HG02938 (cell line): ENCODE measurements at regions not wholly inside any gene's neighbourhood (a gene's known extent, or its start where the extent isn't known, plus 50 kb on each side); places are given as distances from the start of the nearest gene placed in this dataset.

Source experiments
- ATAC-seq: cut with Tn5 transposase; IDR thresholded peaks from one replicate; pipeline ENCODE4 v1.9.1; 2021; ENCODE audit warnings: mild to moderate bottlenecking, moderate library complexity; ENCODE audit not compliant: unreplicated experiment

- no peak for ATAC-seq
Observed at GRCh38 chr6:113512576-113512975, 344.6 kb upstream of the MARCKS start.

- ATAC-seq: no peak
Observed at GRCh38 chr6:113513086-113513485, 344.1 kb upstream of the MARCKS start.

DNA sequence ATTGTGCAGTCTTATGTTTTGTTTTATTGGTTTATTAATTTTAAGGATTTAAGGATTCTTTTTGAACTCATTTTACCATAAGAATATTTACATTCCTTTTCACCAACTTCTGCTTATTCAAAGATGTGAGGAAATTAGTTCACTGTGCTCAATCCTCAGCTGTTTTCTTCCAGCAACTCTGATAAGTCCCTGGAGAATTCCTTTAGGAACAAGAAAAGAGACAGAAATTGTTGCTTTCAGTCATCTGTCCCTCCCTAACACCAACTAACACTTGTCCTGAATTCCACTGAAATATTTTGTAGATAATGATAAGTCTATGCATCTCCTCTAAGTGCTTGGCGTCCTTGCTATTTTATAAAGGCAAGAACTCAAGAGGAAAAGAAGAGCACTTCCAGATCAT, 334.8 kb upstream of the MARCKS start:
- no peak for ATAC-seq

DNA sequence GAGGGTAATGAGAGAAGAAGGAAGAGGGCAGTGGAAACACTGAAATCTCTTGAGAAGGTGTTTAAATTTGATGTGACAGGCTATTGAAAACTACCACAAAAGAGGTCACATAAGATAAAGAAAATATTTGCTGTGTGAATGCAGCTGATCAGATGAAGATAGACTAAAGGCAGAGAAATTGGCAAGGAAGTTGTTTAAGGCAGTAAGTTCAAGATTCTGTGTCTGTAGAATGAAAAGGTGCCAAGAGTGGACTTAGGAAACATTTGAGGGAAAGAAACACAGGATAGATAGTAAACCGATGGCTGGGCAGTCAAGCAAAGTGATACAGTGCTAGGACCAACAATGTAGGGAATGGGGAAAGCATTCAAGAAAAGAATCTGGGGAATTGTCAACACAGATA, 332.3 kb upstream of the MARCKS start:
- no peak for ATAC-seq

DNA sequence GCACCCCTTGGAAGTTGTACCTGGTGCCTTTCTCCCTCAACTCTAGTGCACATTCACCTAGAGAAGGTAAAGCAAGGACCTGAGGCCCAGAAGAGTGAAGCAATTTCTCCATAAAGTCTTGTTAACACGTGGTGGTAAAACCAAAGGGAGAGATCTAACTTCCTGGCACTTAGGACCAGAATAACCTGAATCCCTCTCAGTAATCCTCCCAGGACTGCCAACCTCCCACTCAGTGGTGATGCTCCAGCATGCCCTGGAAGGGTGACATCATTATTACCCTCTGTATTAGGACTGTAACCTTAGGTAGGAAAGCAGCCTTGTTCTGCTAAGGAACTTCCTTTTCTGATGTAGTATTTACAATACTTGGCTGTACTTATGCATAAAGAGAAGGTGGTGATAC, 330.6 kb upstream of the MARCKS start:
- no peak for ATAC-seq

DNA sequence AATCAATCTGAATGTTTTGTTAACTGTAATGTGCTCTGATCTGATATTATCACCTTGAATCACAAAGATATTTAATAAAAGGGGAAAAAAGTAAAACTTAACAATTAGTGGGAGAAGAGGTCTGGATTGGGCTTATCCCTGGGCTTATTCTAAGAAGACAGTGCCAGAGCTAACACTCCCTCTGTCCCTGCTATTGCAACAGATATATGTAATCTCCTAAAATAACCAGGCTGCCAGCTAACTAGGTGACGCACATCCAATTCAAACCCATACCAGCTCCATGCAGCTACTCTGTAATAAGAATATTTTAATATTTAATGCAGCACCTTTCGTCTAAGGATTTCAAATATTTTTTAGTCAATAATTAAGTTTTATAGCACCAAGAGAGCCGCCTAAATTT, 330.1 kb upstream of the MARCKS start:
- no peak for ATAC-seq

GRCh38 chr6:113528111-113528510, 329.0 kb upstream of the MARCKS start:
- no peak for ATAC-seq

DNA sequence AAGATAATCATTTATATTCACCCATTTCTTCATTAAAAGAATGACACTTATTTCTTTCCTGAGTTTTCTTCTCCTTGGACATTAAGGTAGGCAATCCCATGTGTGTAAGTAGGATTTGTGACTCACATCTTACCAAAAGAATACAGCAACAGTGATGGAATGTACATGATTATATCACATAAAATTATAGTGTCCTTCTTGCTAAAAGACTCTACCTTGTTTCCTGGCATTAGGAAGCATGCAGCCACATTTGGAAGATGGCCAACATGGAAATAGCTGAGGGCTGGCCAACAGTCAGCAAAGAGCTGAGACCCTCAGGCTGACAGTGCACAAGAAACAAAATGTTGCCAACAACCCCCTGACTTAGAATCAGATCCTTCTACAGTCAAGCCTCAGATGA, 327.9 kb upstream of the MARCKS start:
- ATAC-seq: no peak

GRCh38 chr6:113529879-113530278, 327.3 kb upstream of the MARCKS start:
- ATAC-seq: no peak

- ATAC-seq: no peak
Observed at GRCh38 chr6:113530769-113531168, 326.4 kb upstream of the MARCKS start.

GRCh38 chr6:113539202-113539601, 317.9 kb upstream of the MARCKS start:
- no peak for ATAC-seq

GRCh38 chr6:113539623-113540022, 317.5 kb upstream of the MARCKS start:
- ATAC-seq: no peak

GRCh38 chr6:113540466-113540865, 316.7 kb upstream of the MARCKS start:
- ATAC-seq: no peak

DNA sequence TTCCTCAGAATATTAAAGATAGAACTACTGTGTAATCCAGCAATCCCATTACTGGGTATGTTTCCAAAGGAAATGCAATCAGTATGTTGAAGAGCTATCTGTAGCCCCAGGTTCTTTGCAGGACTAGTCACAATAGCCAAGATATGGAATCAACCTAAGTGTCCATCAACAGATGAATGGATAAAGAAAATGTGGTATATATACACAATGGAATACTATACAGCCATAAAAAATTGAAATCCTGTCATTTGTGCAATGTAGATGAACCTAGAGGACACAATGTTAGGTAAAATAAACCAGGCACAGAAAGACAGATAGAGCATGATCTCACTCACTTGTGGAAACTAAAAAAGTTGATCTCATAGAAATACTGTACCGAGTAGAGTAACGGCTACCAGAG, 306.0 kb upstream of the MARCKS start:
- ATAC-seq: no peak

DNA sequence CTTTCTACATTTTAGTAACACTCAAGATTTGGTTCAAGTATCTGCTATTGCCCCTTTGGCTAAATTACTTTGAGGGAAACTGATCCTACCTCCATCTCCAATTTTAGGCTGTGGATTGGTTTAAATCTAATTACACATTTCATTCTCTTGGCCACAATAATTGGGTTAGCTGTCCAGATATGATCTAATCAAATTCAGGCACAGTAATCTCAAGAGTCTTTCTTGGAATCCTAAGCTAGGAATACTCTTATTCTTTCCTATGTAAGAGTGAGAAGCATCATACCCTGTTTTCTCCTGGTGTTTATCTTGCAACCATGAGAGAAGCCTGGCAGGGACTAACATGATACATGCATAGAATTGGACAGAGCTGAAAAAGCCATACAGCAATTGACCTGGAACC, 300.4 kb upstream of the MARCKS start:
- no peak for ATAC-seq

- ATAC-seq: no peak
Observed at GRCh38 chr6:113558431-113558830, 298.7 kb upstream of the MARCKS start.

DNA sequence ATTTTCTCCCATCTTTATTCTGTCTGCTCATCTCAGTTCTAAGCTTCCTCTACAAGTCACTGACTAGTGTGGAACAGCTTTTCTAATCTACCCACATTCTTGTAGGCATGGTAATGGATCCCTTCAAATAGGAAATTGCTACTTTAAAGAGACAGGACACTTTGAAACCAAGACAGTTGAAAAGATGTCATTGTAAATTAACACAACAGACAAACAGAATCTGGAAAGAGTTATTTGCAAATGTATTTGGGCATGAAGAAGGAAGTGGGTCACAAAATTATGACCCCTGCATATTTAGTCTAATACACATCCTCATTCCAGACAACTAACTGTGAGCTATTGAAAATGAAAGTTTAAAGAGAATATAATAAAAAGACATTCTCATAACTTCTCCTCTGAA, 298.2 kb upstream of the MARCKS start:
- ATAC-seq: no peak

GRCh38 chr6:113560376-113560775, 296.8 kb upstream of the MARCKS start:
- no peak for ATAC-seq

- no peak for ATAC-seq
Observed at GRCh38 chr6:113560908-113561307, 296.2 kb upstream of the MARCKS start.

- ATAC-seq: no peak
Observed at GRCh38 chr6:113562248-113562647, 294.9 kb upstream of the MARCKS start.

GRCh38 chr6:113564371-113565171, 292.6 kb upstream of the MARCKS start:
- ATAC-seq: no peak

DNA sequence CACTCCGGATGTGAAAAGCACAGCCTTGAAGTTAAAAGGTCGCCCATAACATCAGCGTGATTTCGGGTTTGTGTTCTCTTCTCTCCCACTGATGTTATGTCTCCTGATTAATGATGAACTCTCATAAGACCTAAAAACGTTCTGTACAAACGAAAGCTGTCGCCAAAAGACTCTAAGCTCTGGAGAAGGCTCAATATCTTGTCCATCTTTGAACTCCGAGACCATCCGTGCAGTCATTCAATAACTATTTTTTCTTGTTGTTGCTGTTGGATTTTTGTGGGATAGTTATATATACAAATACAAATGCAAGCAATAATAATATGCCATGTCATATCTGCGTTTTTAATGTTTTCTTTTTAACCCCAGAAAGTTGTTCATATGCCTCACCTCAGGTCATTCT, 291.8 kb upstream of the MARCKS start:
- ATAC-seq: no peak

- no peak for ATAC-seq
Observed at GRCh38 chr6:113570161-113570560, 287.0 kb upstream of the MARCKS start.
